Esophagus mucosa (tissue), 1 donor: ENCODE measurements at regions not wholly inside any gene's neighbourhood (a gene's known extent, or its start where the extent isn't known, plus 50 kb on each side); places are given as distances from the start of the nearest gene placed in this dataset.
"Not testable (repeated sequence)": the region's sequence is repeated elsewhere in the genome, so short reads cannot be mapped to it uniquely, and the experiment has no call there.

Source experiments
- ATAC-seq: fragments of 200-7000 bp; cut with Tn5 transposase; one replicate; pipeline ENCODE4 v1.9.1; 2020
- donor health status: DM: yes; HTN: yes; CAD: no.

DNA sequence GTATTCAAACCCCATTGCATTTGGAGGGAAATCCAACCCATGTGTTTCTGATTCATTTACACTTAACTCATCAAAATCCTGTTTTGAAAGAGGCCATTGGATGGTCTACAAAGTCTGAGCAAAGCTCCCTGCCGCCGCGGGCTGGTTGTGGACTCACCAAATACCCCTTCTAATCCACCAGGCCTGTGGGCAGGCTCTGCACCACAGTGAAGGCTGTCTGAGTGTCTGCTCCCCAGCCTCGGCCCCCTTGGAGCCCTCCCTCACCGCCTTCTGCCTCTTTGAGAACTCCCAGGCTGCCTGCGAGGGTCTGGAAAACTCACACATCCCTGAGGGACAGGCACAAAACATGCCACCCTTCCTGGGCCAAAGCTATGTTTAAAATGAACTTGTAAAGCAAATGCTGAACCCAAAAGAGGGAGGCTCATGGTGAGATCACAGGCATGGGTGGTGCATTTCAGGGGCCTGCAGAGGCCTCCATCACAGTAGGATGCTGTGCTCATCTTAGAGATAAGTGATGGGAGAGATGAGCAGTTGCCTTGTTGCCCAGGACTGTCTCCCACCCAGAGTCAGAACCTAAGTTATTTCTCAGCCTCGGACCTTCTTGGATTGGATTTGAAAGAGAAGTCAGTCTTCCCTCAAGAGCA is 225.0 kb downstream of the CYP26B1 start:
- no peak for ATAC-seq

DNA sequence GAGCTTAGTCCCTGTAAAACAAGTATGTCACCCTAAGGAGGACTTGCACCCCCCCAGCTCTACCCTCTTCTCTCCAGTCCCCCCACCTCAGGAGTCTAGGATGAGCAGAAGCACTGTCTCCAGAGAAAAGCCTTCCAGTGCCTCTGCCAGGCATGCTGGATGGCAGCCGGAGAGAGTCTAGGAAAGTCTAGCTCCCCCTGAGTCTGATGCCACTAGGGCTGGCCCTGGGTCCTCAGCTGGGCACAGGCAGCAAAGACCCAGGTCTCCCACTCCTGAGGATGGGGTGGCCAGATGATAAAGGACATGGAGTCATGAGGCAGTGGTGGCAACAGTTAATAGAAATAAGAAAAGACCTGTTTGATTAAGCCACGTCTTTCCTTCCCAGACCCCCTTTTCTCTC is 225.6 kb downstream of the CYP26B1 start:
- no peak for ATAC-seq

DNA sequence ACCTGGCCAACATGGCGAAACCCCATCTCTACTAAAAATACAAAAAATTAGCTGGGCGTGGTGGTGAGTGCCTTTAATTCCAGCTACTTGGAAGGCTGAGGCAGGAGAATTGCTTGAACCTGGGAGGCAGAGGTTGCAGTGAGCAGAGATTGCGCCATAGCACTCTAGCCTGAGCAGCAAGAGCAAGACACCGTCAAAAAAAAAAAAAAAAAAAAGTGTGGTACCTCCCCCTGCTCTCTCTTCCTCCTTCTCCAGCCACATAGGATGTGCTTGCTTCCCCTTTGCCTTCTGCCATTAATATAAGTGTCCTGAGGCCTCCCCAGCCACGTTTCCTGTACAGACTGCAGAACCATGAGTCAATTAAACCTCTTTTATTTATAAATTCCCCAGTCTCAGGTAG is 226.8 kb downstream of the CYP26B1 start:
- ATAC-seq = not testable (repeated sequence)

DNA sequence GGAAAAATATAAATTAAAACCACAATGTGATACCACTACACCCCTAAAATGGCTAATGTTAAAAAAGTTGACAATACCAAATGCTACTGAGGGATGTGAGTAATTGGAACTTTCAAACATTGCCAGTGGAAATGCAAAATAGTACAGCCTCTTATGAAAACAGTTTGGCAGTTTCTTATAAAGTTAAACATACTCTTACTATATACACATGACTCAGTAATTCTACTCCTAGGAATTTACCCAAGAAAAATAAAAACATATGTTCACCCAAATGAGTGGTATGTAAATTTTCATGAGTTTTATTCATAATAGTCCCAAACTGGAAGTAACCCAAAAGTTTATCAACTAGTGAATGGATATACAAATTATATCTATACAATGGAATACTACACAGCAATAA is 228.0 kb downstream of the CYP26B1 start:
- ATAC-seq = no peak

DNA sequence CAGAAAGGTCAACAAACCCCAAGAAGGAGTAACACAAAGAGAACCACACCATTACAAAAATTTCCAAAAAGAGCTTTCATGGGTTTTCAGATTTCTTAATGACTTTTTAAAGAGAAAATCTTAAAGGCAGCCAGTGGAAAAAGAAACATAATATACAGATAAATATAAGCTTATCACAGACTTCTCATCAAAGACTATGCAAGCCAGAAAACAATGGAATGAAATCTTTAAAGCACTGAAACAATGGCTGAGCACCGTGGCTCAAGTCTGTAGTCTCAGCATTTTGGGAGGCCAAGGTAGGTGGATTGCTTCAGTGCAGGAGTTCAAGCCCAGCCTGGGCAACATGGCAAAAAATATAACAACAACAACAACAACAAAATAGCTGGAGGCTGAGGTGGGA is 237.4 kb downstream of the CYP26B1 start:
- no peak for ATAC-seq

DNA sequence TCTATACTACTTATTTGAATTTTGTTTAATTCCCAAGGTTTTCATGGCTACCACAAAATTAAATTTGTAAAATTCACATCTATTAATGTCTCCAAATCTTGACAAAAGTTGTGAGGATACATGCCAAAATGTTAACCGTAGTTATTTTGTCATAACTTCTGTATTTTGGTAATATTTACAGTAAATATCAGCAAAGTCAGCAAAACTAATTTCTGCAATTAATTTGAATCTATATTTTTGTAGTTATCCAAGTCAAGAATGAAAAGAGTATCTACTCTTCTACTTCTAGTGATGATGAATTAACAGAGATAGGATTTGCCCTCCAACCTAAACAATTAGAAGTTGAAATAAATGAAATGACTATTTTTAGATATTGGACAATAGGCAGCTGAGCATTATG is 238.9 kb downstream of the CYP26B1 start:
- ATAC-seq = no peak

DNA sequence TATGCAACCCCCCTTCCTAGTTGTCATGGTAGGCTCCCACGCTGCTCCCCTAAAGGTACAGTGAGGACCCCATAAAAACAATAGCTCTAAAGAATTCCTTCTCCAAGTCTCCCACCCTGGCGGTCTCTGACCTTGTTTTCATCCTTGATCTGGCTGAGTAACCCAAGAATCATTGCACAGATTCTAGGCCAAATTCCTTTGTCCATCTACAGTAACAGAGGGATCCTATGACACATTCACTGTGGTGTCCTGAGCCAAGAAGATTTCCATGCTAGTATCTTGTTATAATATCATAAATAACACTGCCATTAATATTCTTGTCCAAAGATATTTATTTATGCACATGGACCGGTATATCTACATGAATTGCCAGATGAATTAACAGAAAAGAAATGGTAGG is 240.2 kb downstream of the CYP26B1 start:
- ATAC-seq = no peak

DNA sequence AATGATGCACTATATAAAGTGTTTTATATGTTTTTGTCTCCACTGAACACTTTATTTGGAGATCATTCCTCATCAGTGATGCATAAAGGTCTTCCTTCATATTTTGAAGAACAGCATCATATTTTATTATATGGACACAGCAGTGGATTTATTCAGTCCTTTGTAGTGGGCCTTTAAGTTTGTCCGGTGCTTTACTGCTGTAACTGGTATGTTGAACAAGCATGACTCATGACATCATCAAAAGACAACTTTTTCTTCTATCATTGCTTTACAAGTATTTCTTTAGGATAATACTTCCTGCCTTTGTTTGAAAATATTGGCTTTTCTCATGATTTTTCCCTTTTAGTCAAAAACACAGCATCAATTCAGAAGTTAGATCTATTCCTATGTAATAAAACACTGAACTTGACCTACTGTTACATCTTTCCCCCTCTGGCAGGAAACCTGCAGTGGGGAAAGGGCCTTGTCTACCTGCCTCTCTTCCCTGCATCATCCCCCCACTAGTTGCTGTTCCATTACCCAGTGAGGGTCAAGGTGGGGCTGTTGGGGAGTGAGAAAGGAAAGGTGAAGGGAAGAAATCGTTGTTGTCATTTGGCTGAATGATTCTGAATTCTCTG is 241.2 kb downstream of the CYP26B1 start:
- no peak for ATAC-seq

DNA sequence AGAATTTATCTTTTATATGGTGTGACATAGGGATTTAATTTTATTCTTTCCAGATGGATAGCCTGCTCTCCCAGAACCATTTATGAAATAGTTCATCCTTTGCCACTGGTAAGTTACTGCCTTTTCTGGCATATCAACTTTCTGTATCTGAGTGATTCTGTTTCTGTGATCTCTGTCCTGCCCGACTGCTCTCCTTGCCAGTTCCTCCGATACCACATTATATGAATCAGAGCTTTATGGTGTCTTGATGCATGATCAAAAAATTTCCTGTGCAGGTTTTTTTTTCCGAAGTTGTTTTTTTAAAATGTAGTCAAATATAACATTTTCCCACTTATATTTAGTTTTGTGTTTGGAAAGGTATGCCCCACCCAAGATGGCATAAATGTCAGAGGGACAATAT is 242.5 kb downstream of the CYP26B1 start:
- ATAC-seq = no peak

DNA sequence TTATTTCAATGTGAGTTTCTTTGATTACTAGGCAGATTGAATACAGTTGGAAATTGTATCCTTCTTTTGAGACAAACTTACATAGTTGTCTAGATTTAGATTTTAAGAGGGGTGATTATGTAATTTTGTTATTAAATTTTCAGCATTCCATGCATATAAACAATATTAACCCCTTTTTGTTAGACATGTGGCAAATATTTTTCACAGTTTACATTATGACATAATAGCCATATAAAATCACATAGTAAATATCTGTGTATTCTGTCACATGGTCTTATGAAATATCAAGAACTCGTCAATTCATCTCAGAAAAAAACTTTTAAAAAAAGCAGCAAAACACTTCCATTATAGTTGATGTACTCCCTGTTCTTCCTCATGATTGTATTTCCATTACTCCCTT is 243.8 kb downstream of the CYP26B1 start:
- ATAC-seq = no peak

DNA sequence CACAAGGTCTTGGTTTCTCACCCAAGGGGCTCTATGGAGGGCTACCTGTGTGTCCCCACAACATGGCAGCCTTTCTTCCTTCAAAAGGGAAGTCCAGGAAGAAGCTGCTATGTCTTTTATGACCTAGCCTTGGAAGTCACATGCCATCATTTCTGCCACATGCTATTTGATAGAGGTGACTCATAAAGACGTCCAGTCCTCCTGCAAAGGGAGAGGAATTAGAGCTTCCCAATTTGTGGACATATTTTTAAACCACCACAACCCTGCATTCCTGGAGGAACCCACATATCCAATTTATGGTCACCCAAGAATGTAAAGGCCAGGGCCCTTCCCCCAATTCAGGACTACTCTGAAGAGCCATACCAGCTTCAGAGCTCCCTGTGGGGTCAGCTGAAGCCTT is 246.2 kb downstream of the CYP26B1 start:
- no peak for ATAC-seq

DNA sequence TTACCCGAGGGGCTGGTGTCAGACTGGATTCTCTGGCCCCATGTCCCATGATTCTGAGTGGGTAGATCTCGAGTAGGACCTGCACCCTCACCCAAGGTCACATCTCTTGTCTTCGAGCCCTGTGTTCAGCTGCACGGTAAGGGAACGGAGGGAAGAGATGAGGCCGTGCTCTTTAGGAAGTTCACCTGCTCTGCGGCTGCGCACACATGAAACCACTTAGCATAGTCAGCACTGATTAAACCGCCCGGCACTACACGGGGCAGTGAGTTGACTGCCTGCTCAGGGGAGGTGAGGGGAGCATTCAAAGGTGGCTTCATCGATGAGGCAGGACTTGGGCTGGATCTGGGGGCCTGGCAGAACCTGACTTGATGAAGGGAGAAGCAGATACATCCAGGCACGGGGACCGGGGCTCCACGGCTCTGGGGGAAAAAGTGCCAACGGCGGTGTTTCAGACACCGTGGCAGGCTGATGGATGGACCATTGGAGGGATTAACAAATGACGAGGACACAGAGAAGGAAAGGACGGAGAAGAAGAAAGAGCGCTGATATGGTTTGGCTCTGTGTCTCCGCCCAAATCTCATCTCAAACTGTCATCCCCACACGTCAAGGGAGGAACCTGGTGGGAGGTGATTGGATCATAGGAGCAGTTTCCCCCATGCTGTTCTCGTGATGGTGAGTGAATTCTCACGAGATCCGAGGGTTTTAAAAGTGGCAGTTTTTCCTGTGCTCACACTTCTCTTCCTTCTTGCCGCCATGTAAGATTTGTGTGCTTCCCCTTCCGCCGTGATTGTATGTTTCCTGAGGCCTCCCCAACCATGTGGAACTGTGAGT is 248.6 kb downstream of the CYP26B1 start:
- no peak for ATAC-seq

DNA sequence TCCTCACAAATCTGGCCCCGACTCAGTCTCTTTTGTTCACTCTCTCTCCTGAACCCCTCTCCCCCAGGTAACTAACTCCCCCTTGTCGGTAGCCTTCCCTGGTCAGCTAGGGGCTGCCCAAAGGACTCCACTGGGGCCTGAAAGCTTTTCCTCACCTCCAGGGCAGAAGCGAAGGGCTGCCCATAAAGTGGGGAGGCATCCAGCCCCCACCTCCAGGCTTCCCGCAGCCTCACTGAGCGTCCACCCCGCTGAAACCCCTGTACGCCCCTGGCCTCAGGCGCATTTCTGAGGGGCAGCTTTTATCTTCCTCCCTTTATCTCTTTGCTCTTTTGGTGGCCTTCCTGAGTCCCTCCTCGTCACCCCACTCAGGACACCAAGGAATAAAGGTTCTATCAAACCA is 249.3 kb downstream of the CYP26B1 start:
- no peak for ATAC-seq

DNA sequence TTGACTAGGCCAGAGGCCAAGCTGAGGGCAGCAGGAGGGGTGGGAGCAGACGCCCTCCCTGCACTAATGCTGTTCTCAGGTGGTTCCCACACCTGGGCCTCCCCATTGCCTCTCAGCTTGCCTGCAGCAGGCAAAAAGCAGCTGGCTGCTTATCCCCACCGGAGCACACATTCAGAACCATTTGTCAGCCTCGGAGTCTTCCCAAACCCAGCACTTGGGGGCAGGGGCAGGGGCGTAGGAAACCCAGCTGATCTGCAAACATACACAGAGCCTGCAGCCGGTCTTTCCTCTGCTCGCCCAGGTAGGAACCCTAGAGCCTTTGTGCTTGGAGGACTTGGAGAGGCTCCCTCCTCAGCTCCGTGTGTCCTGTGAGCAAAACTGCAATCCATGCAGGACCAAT is 249.8 kb downstream of the CYP26B1 start:
- no peak for ATAC-seq

DNA sequence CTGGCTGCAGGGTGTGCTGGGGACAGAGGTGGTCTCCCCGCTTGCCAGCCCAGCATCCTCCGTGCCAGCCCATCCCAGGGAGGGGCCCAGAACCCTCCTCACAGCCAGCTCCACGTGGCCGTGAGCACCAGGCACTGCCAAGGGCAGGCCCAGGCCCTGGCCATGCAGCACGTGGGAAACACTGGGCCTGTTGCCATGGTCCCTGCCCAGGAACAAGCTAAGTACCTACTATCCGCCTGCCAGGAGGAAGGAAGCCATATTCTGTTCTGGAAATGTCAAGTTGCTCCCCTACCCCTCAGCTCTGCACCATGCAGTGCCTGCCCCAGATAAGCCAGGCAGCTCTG is 250.6 kb downstream of the CYP26B1 start:
- ATAC-seq = no peak

DNA sequence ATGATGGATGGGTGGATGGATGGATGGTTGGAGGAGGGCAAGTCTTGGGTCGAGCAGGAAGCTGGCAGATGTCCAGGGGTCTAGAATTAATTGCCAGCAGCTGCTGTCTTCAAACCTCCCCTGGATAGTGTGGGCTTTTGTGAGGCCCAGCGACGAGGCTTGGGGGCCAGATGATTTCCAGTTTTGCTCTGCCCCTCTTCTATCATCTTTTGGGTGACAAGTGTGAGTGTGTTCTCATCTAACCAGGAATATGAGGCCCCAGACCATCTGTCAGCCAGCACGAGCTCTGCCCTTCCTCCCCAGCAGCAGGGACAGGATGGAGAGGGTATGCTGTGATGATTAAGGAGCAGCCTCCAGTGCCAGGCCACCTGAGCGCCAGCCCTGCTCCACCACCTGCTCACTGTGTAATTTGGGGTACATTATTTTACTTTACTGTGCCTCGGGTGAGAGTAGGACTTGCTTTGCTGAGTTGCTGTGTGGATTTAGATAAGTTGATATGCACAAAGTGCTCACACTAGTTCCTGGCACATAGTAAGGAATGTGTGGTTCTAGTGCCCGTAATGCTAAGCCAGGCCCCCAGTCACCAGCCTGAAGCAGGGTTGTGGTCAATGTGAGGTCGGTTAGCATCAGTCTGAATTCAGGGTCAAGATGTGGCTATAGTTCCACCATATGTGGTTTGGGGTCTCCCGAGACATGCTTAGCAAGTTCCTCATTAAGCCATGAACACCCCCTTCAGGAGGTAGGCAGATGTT is 251.1 kb downstream of the CYP26B1 start:
- no peak for ATAC-seq

DNA sequence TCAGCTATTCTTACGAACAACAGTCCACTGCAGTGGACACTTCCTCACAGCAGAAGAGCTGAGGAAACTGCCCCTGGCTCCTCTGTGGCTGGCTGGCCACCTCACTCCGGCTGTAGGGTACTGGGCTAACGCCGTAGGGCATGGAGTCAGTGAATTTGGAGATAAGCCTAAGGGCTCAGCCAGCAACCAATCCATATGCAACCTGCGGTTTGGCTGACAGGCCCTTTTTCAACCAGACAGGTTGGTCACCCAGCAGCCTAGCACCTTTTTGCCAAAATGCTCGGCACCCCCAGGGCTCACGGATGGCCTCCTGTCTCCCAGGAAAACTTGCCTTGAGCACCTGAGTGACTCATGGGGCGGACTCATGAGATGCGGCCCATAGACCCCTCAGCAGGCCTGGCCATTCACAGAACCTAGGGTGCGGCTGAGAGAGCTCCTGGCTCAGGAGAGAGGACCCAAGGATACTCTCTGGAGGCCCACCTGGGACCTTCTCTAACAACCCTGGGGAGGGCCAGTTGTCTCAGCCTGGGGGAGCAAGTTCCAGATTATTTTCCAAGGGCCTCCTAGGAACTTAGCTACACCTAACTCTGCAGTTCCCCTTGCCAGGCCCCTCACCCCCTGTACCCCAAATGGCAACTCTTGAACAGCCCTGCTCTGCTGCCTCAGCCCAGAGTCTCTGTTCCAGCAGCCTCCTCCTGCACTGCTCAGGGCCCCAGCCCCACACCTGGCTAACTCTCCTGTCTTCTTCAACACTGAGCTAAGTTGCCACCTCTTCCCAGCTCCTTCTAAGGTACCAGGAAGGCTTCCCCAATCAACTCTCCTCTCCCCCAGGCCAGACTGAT is 252.1 kb downstream of the CYP26B1 start:
- no peak for ATAC-seq

DNA sequence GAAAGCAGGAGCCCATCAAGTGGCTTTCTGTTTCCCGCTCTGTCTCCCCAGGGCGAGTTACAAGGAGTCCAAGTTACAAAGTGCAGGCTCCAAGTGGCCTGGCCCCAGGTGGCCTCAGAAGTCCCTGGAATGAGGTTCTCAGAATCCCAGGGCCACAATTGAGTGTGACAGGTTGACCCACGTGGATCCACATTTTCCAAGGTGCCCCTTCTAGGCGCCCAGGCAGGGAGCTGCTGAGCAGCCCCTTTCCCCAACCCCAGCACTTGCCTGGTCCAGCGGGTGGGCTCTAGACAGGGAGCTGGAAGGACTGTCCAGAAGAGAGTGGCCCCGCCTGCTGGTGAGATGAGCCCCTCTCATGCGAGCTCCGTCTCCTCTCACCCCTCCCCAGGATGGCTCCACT is 253.4 kb downstream of the CYP26B1 start:
- ATAC-seq = no peak

DNA sequence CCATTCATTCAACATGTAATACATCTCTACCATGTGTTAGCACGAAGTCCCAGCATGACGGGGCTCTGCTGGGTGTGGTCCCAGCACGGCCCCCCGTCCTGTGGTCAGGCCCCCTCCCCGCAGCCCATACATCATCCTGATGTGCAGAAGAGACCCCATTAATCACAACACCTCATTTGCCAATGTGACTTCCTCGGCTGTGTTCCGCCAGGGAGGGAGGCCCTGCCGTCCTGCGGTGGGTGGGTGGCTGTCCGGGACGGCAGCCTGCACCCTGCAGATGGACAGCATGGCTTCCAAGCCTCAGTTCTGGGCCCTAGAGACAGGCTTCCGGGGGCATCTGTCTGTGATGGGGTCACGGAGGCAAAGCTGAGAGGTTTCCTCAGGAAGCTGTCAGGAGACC is 254.0 kb downstream of the CYP26B1 start:
- ATAC-seq = no peak

DNA sequence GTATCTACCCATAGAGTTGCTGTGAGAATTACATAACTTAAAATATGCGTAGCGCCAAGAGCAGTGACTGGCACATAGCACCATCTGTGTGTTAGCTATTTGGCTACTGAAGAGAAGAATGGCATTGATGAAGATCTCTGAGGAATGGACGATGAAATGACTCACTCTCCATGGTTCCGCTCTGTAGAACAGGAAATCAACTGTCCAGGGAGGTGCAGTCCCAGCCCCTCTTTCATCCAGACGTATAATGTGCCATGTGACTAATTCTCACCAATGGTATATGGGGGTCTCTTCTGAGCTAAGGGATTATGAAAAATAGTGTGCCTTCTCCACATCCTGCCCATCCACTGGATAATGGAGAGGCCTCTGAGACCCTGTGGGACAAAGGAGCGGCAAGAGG is 254.8 kb downstream of the CYP26B1 start:
- ATAC-seq = no peak

DNA sequence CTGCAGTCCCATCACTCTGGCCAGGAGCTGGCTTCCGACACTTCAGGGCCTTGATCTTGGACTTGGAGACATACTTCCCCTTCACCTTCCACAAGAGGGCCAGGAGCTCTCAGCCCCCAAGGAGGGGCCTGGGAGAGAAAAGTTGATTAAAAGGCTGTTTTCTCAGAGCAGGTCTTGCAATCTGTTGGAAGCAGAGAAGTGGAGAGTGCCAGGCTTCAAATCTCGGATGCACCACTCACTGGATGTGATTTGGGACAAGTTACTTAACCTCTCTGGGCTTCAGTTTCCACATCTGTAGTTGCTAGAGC is 255.3 kb downstream of the CYP26B1 start:
- no peak for ATAC-seq

DNA sequence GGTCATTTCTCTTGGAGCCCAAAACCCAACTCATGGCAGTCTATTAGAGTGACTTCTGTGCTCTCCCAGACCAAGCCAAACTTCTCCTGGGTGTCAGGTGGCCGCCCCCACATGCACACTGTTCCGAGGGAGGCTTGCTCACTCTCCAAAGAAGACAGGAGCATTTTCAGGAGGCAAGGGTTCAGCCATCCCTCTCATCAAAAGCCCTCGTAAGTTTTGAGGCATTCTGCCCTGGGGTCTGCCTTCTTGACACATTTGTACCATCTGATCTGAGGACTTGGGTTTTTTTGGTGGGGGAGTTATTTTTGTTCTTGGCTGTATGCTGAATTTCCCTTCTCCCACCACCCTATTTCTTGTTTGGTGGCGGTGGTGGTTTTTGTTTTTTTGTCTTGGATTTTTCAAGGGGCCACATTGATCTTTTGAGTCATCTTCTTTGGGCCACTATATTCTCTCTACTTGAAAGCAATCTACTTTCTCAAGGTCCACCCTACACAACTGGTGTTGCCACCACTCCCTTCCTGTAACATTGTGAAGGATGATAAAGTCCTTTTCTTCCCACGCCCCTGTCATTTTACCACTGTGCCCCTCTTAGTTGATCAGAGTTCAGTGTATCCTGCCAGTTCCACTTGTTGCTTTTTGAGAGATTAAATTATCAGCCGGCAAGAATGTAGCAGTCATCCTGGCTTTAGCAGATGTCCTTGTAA is 255.8 kb downstream of the CYP26B1 start:
- no peak for ATAC-seq
